ENCODE measurements at regions not wholly inside any gene's neighbourhood (a gene's known extent, or its start where the extent isn't known, plus 50 kb on each side); places are given as distances from the start of the nearest gene placed in this dataset.

GRCh38 chr6:27772261-27773001 lies 139.8 kb downstream of the OR2B2 start:
- H3K27ac Mint-ChIP-seq: peak overlapping the region; percentile 55
- H3K9me3 Mint-ChIP-seq: no peaks in the 10 kb centered on the region
- H3K36me3 Mint-ChIP-seq: no peaks in the 10 kb centered on the region
- peaks cover 10% of the 10 kb centered on the region for H3K4me1 Mint-ChIP-seq (ENCODE audit: unreplicated experiment)
- H3K4me3 Mint-ChIP-seq: peak overlapping the region; percentile 83
- DNase-seq (ENCODE audit: extremely low spot score, unreplicated experiment): peak; percentile 88
- TF ChIP-seq, protein P1, sequence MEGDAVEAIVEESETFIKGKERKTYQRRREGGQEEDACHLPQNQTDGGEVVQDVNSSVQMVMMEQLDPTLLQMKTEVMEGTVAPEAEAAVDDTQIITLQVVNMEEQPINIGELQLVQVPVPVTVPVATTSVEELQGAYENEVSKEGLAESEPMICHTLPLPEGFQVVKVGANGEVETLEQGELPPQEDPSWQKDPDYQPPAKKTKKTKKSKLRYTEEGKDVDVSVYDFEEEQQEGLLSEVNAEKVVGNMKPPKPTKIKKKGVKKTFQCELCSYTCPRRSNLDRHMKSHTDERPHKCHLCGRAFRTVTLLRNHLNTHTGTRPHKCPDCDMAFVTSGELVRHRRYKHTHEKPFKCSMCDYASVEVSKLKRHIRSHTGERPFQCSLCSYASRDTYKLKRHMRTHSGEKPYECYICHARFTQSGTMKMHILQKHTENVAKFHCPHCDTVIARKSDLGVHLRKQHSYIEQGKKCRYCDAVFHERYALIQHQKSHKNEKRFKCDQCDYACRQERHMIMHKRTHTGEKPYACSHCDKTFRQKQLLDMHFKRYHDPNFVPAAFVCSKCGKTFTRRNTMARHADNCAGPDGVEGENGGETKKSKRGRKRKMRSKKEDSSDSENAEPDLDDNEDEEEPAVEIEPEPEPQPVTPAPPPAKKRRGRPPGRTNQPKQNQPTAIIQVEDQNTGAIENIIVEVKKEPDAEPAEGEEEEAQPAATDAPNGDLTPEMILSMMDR (conservative IDR thresholded peaks at IDR 0.05): peak; percentile 95
- H3K27me3 Mint-ChIP-seq: peaks cover 36% of the 10 kb centered on the region

DNA sequence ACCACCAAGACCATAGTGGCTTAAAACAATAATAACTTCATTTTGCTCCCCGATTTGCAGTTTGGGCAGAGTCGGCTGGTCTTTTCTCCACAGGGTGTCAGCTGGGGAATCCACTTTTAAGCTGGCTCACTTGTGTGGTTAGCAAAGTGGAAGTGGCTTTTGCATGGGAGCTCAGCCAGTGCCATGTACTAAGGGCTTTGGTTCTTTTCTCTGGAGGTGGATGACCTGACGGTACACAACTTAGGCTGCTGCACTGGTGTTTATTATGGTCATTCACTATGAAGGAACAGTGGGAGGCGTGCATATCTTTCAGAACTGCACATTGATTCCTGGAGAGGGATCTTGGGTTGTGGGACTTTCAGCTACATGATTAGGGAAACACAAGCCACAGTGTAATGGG lies 141.0 kb downstream of the OR2B2 start:
- no peak overlapping the region for H3K4me3 Mint-ChIP-seq
- no peak overlapping the region for H3K27ac Mint-ChIP-seq
- H3K4me1 Mint-ChIP-seq (ENCODE audit: unreplicated experiment): peaks cover 10% of the 10 kb centered on the region
- no peak for DNase-seq (ENCODE audit: extremely low spot score, unreplicated experiment)
- TF ChIP-seq, protein P1 (conservative IDR thresholded peaks at IDR 0.05): no peak
- H3K27me3 Mint-ChIP-seq: peaks cover 36% of the 10 kb centered on the region
- H3K9me3 Mint-ChIP-seq: no peaks in the 10 kb centered on the region
- no peaks in the 10 kb centered on the region for H3K36me3 Mint-ChIP-seq

- H3K9me3 Mint-ChIP-seq: no peaks in the 10 kb centered on the region
- no peak for DNase-seq (ENCODE audit: extremely low spot score, unreplicated experiment)
- peaks cover 36% of the 10 kb centered on the region for H3K27me3 Mint-ChIP-seq
- no peak overlapping the region for H3K4me3 Mint-ChIP-seq
- peaks cover 10% of the 10 kb centered on the region for H3K4me1 Mint-ChIP-seq (ENCODE audit: unreplicated experiment)
- TF ChIP-seq, protein P1 (conservative IDR thresholded peaks at IDR 0.05): no peak
- H3K27ac Mint-ChIP-seq: no peak overlapping the region
- H3K36me3 Mint-ChIP-seq: no peaks in the 10 kb centered on the region
These were observed 141.5 kb downstream of the OR2B2 start for GRCh38 chr6:27770724-27771123.

DNA sequence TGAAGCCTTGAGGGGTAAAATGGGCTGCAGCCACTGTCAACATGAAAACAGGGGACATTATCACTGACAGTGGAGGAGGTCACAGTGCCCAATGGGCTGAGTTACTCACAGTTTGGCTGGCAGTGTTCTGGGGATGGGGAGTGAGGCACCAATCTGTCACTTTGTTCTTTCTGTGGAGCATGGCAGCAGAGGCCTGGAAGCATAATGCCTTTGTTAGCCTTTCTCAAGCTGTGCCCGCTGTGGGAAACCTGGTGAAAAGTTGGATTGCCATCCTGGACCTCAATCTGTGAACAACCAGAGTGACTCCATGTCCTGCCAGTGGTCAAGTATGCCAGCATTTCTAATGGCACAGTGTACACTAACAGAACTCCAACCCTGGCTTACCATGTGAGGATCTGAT lies 143.6 kb downstream of the OR2B2 start:
- H3K4me3 Mint-ChIP-seq: no peak overlapping the region
- no peaks in the 10 kb centered on the region for H3K36me3 Mint-ChIP-seq
- no peak for DNase-seq (ENCODE audit: extremely low spot score, unreplicated experiment)
- no peak overlapping the region for H3K27ac Mint-ChIP-seq
- H3K4me1 Mint-ChIP-seq (ENCODE audit: unreplicated experiment): peaks cover 10% of the 10 kb centered on the region
- TF ChIP-seq, protein P1 (conservative IDR thresholded peaks at IDR 0.05): no peak
- no peaks in the 10 kb centered on the region for H3K9me3 Mint-ChIP-seq
- peaks cover 33% of the 10 kb centered on the region for H3K27me3 Mint-ChIP-seq

DNA sequence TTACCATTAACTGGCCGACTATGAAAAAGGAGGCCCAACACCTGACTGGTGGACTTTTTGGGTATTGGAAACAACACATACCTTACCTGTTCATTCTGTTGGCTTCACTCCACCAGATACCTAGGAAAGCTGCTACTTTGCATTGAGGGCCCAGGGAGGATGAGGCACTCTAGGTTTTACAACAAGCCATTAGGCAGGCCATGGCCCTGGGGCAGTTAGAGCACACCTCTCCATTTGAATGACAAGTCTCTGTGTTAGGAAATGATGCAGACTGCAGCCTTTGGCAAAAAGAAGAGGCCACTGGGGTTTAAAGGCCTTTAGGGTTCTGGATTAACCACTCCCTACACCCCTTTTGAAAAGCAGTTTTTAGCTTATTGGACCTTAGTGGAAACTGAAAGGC lies 144.3 kb downstream of the OR2B2 start:
- no peaks in the 10 kb centered on the region for H3K36me3 Mint-ChIP-seq
- H3K4me3 Mint-ChIP-seq: no peak overlapping the region
- H3K27me3 Mint-ChIP-seq: peaks cover 33% of the 10 kb centered on the region
- H3K9me3 Mint-ChIP-seq: no peaks in the 10 kb centered on the region
- peaks cover 10% of the 10 kb centered on the region for H3K4me1 Mint-ChIP-seq (ENCODE audit: unreplicated experiment)
- TF ChIP-seq, protein P1 (conservative IDR thresholded peaks at IDR 0.05): no peak
- no peak overlapping the region for H3K27ac Mint-ChIP-seq
- DNase-seq (ENCODE audit: extremely low spot score, unreplicated experiment): no peak

All from type B pancreatic cell (in vitro differentiated cells).